ENCODE measurements at regions not wholly inside any gene's neighbourhood (a gene's known extent, or its start where the extent isn't known, plus 50 kb on each side); places are given as distances from the start of the nearest gene placed in this dataset.

DNA sequence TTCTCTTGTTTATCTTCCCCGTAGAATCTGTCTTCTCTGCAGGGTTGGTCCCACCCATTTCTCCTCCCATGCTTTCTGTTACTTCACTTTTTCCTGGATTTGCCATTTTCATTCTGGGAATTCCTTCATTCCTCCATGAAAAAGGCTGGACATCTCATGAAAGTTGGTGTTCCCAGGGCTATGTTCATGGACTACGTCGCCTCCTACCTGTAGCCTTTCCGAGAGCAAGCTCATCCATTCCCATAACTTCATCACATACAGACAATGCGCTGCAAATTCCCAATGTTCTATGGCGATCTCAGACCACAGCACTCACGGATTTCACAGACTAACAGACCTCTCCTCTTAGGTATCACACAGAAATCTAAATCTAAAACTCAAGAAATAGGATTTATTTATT is 217.1 kb downstream of the EXOC5 start (continued):
- TF ChIP-seq TCF7L2 (IDR thresholded peaks at IDR 0.05; ENCODE audit: borderline replicate concordance, low read depth, low read length), result no peak
- no peak for TF ChIP-seq GLIS1 (tag by site-specific recombination; IDR thresholded peaks at IDR 0.05)
- TF ChIP-seq, protein P1, sequence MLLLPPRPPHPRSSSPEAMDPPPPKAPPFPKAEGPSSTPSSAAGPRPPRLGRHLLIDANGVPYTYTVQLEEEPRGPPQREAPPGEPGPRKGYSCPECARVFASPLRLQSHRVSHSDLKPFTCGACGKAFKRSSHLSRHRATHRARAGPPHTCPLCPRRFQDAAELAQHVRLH (tag by site-specific recombination; IDR thresholded peaks at IDR 0.05), result no peak
- TF ChIP-seq ZNF747 (tag by site-specific recombination; IDR thresholded peaks at IDR 0.05), result no peak
- TF ChIP-seq, protein P2, sequence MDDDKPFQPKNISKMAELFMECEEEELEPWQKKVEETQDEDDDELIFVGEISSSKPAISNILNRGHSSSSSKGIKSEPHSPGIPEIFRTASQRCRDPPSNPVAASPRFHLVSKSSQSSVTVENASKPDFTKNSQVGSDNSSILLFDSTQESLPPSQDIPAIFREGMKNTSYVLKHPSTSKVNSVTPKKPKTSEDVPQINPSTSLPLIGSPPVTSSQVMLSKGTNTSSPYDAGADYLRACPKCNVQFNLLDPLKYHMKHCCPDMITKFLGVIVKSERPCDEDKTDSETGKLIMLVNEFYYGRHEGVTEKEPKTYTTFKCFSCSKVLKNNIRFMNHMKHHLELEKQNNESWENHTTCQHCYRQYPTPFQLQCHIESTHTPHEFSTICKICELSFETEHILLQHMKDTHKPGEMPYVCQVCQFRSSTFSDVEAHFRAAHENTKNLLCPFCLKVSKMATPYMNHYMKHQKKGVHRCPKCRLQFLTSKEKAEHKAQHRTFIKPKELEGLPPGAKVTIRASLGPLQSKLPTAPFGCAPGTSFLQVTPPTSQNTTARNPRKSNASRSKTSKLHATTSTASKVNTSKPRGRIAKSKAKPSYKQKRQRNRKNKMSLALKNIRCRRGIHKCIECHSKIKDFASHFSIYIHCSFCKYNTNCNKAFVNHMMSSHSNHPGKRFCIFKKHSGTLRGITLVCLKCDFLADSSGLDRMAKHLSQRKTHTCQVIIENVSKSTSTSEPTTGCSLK (tag by site-specific recombination; IDR thresholded peaks at IDR 0.05), result no peak
- TF ChIP-seq ZBTB48 (tag by site-specific recombination; IDR thresholded peaks at IDR 0.05), result no peak

DNA sequence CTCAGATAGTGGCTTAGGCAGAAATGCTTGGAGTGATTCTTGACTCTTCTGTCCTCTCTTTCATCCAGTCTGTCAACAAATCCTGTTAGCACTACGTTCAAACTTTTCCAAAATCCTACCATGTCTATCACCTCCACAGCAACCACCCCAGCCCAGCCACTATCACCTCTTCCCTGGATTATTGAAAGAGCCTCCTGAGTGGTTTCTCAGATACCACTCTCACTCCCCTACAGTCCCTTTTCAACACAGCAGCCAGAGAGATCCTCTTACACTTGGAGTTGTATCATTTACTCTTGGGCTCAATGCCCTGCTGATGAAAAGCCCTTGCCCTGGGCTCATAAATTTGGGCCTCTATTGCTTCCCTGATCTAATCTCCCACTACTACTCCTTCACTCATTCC is 218.9 kb downstream of the EXOC5 start:
- Histone ChIP-seq H3K4me3 (ENCODE audit: low read depth, low read length) (no peak overlapping the region), H3K36me3 (ENCODE audit: control insufficient read depth in 2 of 2, insufficient read depth in 1 of 2, low read length in 2 of 2) (no peaks in the 10 kb centered on the region), H3K27ac (ENCODE audit: extremely low read depth, low read depth, low read length) (no peak overlapping the region), H3K9me3 (ENCODE audit: control insufficient read depth, insufficient read depth, low read depth, low read length) (no peaks in the 10 kb centered on the region), H3K4me1 (ENCODE audit: control insufficient read depth, insufficient read depth, low read length) (no peaks in the 10 kb centered on the region)
- ChIA-PET CTCF (interaction anchor here (0.8 kb wide), 1 partner anchor 220 kb away, joined by 3 read pairs; no protein-coding TSS in a partner anchor), POLR2A (no interaction called here)
- no peak for TF ChIP-seq SP3 (tag by site-specific recombination; IDR thresholded peaks at IDR 0.05)
- TF ChIP-seq ZBTB20 (tag by site-specific recombination; IDR thresholded peaks at IDR 0.05), result no peak

DNA sequence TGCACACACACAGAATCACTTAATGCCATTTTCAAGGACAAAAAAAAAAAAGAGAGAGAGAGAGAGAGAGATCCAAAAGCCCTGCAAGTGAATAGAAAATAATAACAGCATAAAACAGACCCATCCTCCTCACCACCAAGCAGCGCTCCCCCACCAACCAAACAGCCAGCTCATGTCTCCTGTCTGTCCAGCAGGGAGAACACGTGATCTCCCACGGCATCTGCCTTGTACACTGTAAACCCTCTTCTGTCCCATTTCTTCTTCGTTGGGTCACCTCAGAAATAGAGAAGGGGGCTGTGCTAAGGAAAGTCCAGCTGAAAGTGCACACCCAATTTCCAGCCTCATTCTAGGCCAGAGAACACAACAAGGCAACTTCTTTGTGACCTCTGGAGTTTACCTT is 222.5 kb downstream of the EXOC5 start:
- H3K27ac ChIP-seq (ENCODE audit: extremely low read depth, low read depth, low read length), result no peak overlapping the region
- POLR2A ChIA-PET, result no interaction called here
- H3K9me3 ChIP-seq (ENCODE audit: control insufficient read depth, insufficient read depth, low read depth, low read length), result no peaks in the 10 kb centered on the region
- no peak overlapping the region for H3K4me3 ChIP-seq (ENCODE audit: low read depth, low read length)
- H3K36me3 ChIP-seq (ENCODE audit: control insufficient read depth in 2 of 2, insufficient read depth in 1 of 2, low read length in 2 of 2), result no peaks in the 10 kb centered on the region
- no peaks in the 10 kb centered on the region for H3K4me1 ChIP-seq (ENCODE audit: control insufficient read depth, insufficient read depth, low read length)
- CTCF ChIA-PET, result no interaction called here
- TF ChIP-seq ZNF354C (tag by site-specific recombination; IDR thresholded peaks at IDR 0.05; ENCODE audit: borderline replicate concordance, low read depth) (no peak), ZNF654 (tag by site-specific recombination; IDR thresholded peaks at IDR 0.05; ENCODE audit: low read depth) (no peak), ZNF184 (tag by site-specific recombination; IDR thresholded peaks at IDR 0.05) (no peak), ZNF394 (tag by site-specific recombination; IDR thresholded peaks at IDR 0.05; ENCODE audit: borderline replicate concordance) (no peak), BCL11A (tag by site-specific recombination; IDR thresholded peaks at IDR 0.05; ENCODE audit: low read depth) (no peak), ZNF548 (tag by site-specific recombination; IDR thresholded peaks at IDR 0.05) (no peak), ZFP69B (tag by site-specific recombination; IDR thresholded peaks at IDR 0.05) (no peak), GLI2 (tag by site-specific recombination; IDR thresholded peaks at IDR 0.05; ENCODE audit: borderline replicate concordance, low read depth) (no peak), GFI1B (tag by site-specific recombination; IDR thresholded peaks at IDR 0.05) (no peak), SETDB1 (IDR thresholded peaks at IDR 0.05; ENCODE audit: insufficient read length, low read length) (no peak), HOXA7 (CRISPR knock-in tag; IDR thresholded peaks at IDR 0.05; ENCODE audit: borderline replicate concordance) (no peak), ZNF404 (tag by site-specific recombination; IDR thresholded peaks at IDR 0.05) (no peak), ZNF677 (tag by site-specific recombination; IDR thresholded peaks at IDR 0.05) (no peak), ZNF274 (IDR thresholded peaks at IDR 0.05; ENCODE audit: low read length) (no peak), ZNF274 (tag by site-specific recombination; IDR thresholded peaks at IDR 0.05; ENCODE audit: borderline replicate concordance) (no peak), ZBTB7A (tag by site-specific recombination; IDR thresholded peaks at IDR 0.05; ENCODE audit: low read depth) (no peak)
- TF ChIP-seq, protein P3, sequence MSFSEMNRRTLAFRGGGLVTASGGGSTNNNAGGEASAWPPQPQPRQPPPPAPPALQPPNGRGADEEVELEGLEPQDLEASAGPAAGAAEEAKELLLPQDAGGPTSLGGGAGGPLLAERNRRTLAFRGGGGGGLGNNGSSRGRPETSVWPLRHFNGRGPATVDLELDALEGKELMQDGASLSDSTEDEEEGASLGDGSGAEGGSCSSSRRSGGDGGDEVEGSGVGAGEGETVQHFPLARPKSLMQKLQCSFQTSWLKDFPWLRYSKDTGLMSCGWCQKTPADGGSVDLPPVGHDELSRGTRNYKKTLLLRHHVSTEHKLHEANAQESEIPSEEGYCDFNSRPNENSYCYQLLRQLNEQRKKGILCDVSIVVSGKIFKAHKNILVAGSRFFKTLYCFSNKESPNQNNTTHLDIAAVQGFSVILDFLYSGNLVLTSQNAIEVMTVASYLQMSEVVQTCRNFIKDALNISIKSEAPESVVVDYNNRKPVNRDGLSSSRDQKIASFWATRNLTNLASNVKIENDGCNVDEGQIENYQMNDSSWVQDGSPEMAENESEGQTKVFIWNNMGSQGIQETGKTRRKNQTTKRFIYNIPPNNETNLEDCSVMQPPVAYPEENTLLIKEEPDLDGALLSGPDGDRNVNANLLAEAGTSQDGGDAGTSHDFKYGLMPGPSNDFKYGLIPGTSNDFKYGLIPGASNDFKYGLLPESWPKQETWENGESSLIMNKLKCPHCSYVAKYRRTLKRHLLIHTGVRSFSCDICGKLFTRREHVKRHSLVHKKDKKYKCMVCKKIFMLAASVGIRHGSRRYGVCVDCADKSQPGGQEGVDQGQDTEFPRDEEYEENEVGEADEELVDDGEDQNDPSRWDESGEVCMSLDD (tag by site-specific recombination; IDR thresholded peaks at IDR 0.05), result no peak
- TF ChIP-seq, protein P4, sequence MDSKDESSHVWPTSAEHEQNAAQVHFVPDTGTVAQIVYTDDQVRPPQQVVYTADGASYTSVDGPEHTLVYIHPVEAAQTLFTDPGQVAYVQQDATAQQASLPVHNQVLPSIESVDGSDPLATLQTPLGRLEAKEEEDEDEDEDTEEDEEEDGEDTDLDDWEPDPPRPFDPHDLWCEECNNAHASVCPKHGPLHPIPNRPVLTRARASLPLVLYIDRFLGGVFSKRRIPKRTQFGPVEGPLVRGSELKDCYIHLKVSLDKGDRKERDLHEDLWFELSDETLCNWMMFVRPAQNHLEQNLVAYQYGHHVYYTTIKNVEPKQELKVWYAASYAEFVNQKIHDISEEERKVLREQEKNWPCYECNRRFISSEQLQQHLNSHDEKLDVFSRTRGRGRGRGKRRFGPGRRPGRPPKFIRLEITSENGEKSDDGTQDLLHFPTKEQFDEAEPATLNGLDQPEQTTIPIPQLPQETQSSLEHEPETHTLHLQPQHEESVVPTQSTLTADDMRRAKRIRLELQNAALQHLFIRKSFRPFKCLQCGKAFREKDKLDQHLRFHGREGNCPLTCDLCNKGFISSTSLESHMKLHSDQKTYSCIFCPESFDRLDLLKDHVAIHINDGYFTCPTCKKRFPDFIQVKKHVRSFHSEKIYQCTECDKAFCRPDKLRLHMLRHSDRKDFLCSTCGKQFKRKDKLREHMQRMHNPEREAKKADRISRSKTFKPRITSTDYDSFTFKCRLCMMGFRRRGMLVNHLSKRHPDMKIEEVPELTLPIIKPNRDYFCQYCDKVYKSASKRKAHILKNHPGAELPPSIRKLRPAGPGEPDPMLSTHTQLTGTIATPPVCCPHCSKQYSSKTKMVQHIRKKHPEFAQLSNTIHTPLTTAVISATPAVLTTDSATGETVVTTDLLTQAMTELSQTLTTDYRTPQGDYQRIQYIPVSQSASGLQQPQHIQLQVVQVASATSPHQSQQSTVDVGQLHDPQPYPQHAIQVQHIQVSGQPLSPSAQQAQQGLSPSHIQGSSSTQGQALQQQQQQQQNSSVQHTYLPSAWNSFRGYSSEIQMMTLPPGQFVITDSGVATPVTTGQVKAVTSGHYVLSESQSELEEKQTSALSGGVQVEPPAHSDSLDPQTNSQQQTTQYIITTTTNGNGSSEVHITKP (tag by site-specific recombination; IDR thresholded peaks at IDR 0.05), result no peak
